ENCODE measurements at regions not wholly inside any gene's neighbourhood (a gene's known extent, or its start where the extent isn't known, plus 50 kb on each side); places are given as distances from the start of the nearest gene placed in this dataset.
"Not testable (repeated sequence)": the region's sequence is repeated elsewhere in the genome, so short reads cannot be mapped to it uniquely, and the experiment has no call there.

- not testable (repeated sequence) for DNase-seq (ENCODE audit: low spot score)
These were observed 461.4 kb downstream of the ZWINT start for GRCh38 chr10:55899472-55900147.

- DNase-seq (ENCODE audit: low spot score): no peak
These were observed 463.6 kb downstream of the ZWINT start for GRCh38 chr10:55897490-55897921.

DNA sequence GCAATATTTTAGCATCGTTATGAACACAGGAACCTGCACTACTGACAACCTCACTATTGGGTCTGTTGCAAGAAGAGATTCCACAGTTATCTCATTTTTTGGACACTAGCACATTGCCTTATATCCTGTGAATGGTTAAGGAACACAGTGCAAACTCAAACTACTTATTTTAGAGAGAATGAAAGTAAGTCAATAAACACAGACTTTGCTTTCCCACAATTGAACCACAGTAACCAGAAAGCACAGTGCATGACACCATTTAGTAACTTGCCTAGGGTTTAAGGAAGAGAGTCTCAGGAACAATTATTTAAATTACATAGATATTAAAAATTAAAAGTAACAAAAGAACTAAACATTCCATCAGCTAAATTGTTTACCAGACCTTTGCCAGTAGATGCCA, 468.8 kb downstream of the ZWINT start:
- no peak for DNase-seq (ENCODE audit: low spot score)

DNA sequence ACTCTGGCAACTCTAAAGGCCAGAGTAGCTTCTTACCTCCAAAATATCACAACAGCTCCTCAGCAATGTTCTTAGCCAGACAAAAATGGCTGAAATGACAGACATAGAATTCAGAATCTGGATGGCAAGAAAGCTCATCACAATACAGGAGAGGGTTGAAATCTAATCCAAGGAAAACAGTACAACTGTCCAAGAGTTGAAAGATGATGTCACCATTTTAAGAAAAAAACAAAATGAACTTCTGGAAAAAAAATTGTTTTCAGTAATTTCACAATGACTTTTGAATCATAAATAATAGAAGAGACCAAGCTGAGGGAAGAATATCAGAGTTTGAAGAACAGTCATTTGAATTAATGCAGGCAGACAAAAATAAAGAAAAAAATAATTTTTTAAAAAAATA, 479.5 kb downstream of the ZWINT start:
- no peak for DNase-seq (ENCODE audit: low spot score)

GRCh38 chr10:55873485-55873884, 487.6 kb downstream of the ZWINT start:
- no peak for DNase-seq (ENCODE audit: low spot score)

DNA sequence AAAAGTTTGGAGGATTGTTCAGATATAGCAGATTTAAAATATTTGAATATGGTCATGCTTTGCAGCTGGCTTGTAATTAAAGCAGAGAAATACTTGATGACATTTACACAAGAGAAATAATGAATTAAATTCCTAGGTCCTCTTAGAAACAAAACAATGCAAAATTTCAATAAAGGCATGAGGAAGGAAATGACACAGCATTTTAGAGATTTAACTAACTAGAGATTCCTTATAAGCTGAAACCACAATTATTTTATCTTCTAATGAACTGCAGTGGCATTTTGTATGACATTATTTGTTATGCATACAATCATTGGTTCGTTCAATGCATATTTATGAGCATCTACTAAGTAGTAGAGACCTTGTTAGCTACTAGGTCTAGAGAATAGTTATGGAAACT, 490.9 kb downstream of the ZWINT start:
- no peak for DNase-seq (ENCODE audit: low spot score)

DNA sequence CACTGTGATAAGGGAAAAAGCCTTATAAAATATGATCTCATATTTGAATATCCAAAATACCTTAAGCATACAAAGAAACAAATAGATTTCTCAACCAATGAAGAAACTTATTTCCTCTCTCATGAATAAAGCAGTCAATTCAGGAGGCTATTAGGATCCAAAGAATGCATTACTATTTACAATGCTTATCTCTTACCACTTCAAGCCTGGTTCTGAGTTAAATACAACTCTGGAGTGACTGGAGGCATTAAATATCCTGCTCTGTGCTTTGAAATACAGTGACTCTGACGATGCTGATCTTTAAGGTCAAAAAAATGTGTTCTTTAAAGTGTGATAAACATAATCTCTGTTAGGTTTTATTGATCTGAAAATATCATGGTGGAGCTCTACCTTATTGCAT, 493.2 kb downstream of the ZWINT start:
- DNase-seq (ENCODE audit: low spot score): no peak

GRCh38 chr10:55858730-55859129, 502.3 kb downstream of the ZWINT start:
- DNase-seq (ENCODE audit: low spot score): no peak

GRCh38 chr10:55852900-55853299, 508.2 kb downstream of the ZWINT start:
- no peak for DNase-seq (ENCODE audit: low spot score)

GRCh38 chr10:55837273-55837672, 523.8 kb downstream of the ZWINT start:
- DNase-seq (ENCODE audit: low spot score): no peak

DNA sequence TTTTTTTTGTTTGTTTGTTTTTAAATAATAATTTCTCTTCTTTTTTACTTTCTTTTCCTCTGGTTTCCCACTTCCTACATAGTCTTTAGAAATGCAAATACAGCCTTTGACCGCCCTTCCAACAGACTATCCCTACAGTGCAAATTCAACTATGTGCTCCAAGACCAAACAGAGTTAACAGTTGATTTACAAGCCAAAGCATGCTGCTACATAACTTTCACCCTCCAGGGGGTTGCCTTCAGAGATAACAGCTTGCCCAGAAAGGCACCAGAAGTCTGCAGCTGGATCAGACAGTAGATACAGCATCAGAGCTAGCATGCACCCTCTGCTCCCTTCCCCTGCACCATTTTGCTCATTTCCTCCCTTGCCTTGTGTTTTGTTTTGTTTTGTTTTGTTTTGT, 539.0 kb downstream of the ZWINT start:
- no peak for DNase-seq (ENCODE audit: low spot score)

GRCh38 chr10:55820478-55820877, 540.6 kb downstream of the ZWINT start:
- no peak for DNase-seq (ENCODE audit: low spot score)

GRCh38 chr10:55820071-55820470, 541.0 kb downstream of the ZWINT start:
- no peak for DNase-seq (ENCODE audit: low spot score)

GRCh38 chr10:55813451-55814170, 547.4 kb downstream of the ZWINT start:
- DNase-seq (ENCODE audit: low spot score): no peak

DNA sequence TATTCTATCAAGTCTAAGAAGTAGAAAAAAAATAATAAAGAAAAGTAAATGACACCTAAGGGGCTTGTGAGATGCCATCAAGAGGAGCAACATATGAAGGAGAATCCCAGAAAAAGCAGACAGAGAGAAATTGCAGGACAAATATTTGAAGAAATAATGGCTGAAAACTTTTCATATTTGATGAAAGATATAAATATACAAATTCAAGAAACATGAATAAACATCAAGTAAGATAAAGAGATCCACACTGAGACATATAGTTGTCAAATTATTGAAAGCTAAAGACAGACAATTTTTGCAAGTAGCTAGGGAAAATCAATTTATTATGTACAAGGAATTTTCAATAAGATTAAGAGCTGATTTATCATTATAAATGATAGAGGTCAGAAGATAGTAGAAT, 558.0 kb downstream of the ZWINT start:
- DNase-seq (ENCODE audit: low spot score): no peak

- no peak for DNase-seq (ENCODE audit: low spot score)
These were observed 559.8 kb downstream of the ZWINT start for GRCh38 chr10:55801353-55801661.

DNA sequence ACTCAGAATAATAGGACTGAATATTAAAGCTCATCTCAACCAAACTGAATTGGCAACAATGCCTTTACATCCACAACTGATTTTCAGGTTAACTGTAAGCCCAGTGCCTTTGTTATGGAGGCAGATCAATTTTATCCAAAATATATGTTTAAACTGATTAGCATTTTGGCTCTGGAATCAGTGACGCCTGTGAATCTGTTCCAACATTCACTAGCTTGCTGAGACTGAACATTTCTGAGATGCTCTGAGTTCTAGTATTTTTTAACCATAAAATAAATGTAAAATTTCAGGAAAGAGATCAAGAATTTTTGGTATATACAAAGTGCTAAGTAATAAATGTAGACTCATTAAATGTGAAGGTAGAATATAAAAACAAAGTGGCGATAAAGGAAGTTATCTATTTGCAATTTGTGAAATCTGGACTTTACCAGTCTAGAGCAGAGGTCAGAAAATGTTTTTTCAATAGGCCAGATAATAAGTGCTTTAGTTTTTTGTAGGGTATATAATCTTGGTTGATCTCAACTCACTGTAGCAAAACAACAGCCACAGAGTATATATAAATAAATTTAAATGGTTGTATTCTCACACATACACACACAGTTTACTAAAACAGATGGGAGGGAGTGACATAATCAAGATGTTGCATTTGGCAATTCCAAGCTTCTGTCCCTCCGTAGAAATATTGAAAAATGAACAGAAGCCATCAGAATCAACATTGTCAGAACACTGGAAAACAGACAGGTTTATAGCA, 560.3 kb downstream of the ZWINT start:
- DNase-seq (ENCODE audit: low spot score): no peak

- no peak for DNase-seq (ENCODE audit: low spot score)
These were observed 568.0 kb downstream of the ZWINT start for GRCh38 chr10:55793024-55793423.

DNA sequence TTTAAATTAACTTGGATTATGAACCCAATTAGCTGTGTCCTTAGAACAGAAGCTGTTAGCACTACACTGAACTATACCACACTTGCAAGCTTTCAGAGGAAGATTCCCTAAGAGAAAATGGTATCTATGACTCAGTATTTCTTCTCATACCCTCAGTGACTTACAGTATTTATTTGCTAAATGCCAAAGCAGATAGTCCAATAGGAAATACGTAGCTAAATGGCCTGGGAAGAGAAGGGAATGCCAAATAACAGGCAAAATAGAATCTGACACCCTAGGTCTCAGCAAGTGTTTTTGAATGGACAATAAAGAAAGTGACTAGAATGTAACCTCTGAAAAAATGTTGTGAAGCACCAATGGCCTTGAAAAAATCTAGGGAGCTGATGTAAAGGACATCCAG, 570.8 kb downstream of the ZWINT start:
- not testable (repeated sequence) for DNase-seq (ENCODE audit: low spot score)

DNA sequence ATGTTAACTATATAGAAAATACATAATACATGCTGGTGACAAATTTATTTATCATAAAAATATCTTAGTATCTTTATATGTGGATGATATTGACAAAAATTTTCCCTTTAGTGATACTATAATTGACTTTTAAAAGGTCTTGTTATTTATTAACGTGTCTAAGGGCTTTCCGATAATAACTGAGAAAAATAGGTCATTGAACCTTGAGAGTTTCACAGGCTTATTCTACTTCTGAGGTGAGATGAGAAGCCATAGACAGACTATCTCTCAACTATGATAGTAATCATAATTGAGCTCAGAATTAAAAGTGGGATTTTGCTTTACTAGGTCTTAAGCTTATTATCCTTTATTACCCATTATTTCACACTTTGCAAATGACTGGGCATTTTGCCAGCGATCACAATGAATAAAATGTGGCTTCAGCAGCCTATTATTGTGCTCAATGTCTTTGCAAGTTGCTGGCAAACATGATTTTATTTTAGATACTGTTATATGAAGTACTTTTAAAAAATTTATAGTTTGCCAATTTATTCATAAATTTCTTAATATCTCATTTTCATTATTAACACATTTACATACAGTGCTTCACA, 574.5 kb downstream of the ZWINT start:
- no peak for DNase-seq (ENCODE audit: low spot score)

DNA sequence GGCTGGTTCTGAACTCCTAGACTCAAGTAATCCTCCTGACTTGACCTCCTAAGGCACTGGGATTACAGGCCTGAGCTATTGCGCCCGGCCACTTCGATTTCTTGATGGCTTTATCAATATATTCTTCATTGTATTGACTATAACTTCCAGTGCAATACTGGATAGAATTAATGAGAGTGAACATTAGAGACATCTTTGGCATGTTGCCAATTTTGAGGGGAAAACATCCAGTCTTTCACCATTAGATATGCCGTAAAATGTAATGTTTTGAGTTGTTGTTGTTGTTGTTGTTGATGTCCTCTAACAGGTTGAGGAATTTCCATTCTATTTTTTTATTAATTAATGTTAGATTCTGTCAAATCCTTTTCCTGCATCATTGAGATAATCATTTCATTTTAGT, 578.9 kb downstream of the ZWINT start:
- no peak for DNase-seq (ENCODE audit: low spot score)

DNA sequence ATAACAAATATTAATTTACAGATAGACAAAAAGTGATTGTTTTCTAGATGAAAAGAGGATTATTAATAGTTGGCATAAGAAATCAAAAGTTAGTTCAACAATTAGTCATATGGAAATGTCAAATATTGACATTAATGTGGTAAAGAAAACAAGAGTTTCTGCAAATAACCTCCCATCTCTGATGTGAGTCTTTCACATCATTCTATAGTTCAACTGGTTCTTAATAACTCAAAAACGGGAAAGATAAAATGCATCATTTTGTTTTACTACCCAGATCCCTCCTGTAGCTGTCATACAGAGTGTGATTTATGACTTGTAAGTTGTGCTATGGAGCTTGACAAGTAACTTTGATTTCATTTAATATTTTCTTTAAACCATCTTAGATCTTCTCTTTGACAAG, 594.8 kb downstream of the ZWINT start:
- no peak for DNase-seq (ENCODE audit: low spot score)

DNA sequence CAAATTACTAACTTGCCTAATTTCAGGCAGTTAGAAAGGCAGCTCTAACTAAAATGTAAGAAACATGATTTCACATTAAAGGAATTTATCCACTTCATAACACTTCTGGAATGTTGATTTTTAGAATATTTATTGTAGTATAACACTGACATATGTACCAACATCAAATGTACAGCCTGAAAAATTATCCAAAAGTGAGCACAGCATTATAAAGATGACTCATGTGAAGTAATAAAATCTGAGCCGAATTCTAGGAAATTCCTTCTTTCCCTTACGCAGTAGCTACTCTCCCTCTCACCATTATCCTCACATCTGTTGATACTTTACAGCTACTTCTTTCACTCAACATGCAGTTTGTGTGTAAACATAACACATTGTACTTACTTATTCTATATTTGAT, 610.6 kb downstream of the ZWINT start:
- no peak for DNase-seq (ENCODE audit: low spot score)
